ENCODE measurements at regions not wholly inside any gene's neighbourhood (a gene's known extent, or its start where the extent isn't known, plus 50 kb on each side); places are given as distances from the start of the nearest gene placed in this dataset.

- no peak for TF ChIP-seq CTCF (IDR thresholded peaks at IDR 0.05; ENCODE audit: low read depth, low read length)
- H3K36me3 ChIP-seq: no peaks in the 10 kb centered on the region
- H3K9me3 ChIP-seq (ENCODE audit: severe bottlenecking): no peaks in the 10 kb centered on the region
- H3K27me3 ChIP-seq (ENCODE audit: insufficient read depth, low read depth, severe bottlenecking): peaks cover 81% of the 10 kb centered on the region
- no peak for DNase-seq
- H3K27ac ChIP-seq: no peak overlapping the region
- no peak overlapping the region for H3K4me3 ChIP-seq (ENCODE audit: low read depth, low read length)
Observed at GRCh38 chr20:56896447-56896846, 267.3 kb downstream of the TFAP2C start.

- Histone ChIP-seq H3K9me3 (ENCODE audit: severe bottlenecking) (no peaks in the 10 kb centered on the region), H3K36me3 (no peaks in the 10 kb centered on the region), H3K27ac (no peak overlapping the region), H3K4me3 (ENCODE audit: low read depth, low read length) (no peak overlapping the region), H3K27me3 (ENCODE audit: insufficient read depth, low read depth, severe bottlenecking) (peaks cover 78% of the 10 kb centered on the region)
- no peak for TF ChIP-seq CTCF (IDR thresholded peaks at IDR 0.05; ENCODE audit: low read depth, low read length)
- DNase-seq: no peak
Observed at GRCh38 chr20:56897318-56897957, 268.3 kb downstream of the TFAP2C start.

- H3K9me3 ChIP-seq (ENCODE audit: severe bottlenecking): no peaks in the 10 kb centered on the region
- H3K36me3 ChIP-seq: no peaks in the 10 kb centered on the region
- H3K4me3 ChIP-seq (ENCODE audit: low read depth, low read length): no peak overlapping the region
- H3K27ac ChIP-seq: no peak overlapping the region
- TF ChIP-seq CTCF (IDR thresholded peaks at IDR 0.05; ENCODE audit: low read depth, low read length): no peak
- peaks cover 80% of the 10 kb centered on the region for H3K27me3 ChIP-seq (ENCODE audit: insufficient read depth, low read depth, severe bottlenecking)
- DNase-seq: no peak
Observed at GRCh38 chr20:56897958-56898349, 268.8 kb downstream of the TFAP2C start.

- Histone ChIP-seq H3K27me3 (ENCODE audit: insufficient read depth, low read depth, severe bottlenecking) (peaks cover 77% of the 10 kb centered on the region), H3K4me3 (ENCODE audit: low read depth, low read length) (no peak overlapping the region), H3K27ac (no peak overlapping the region), H3K9me3 (ENCODE audit: severe bottlenecking) (no peaks in the 10 kb centered on the region), H3K36me3 (no peaks in the 10 kb centered on the region)
- DNase-seq: no peak
- no peak for TF ChIP-seq CTCF (IDR thresholded peaks at IDR 0.05; ENCODE audit: low read depth, low read length)
Observed at GRCh38 chr20:56899506-56899905, 270.4 kb downstream of the TFAP2C start.

- Histone ChIP-seq H3K27me3 (ENCODE audit: insufficient read depth, low read depth, severe bottlenecking) (peaks cover 74% of the 10 kb centered on the region), H3K9me3 (ENCODE audit: severe bottlenecking) (no peaks in the 10 kb centered on the region), H3K27ac (no peak overlapping the region), H3K4me3 (ENCODE audit: low read depth, low read length) (no peak overlapping the region), H3K36me3 (no peaks in the 10 kb centered on the region)
- DNase-seq: no peak
- no peak for TF ChIP-seq CTCF (IDR thresholded peaks at IDR 0.05; ENCODE audit: low read depth, low read length)
Observed at GRCh38 chr20:56900252-56900651, 271.1 kb downstream of the TFAP2C start.

GRCh38 chr20:56903421-56903820 is 274.3 kb downstream of the TFAP2C start:
- H3K9me3 ChIP-seq (ENCODE audit: severe bottlenecking): no peaks in the 10 kb centered on the region
- no peak for TF ChIP-seq CTCF (IDR thresholded peaks at IDR 0.05; ENCODE audit: low read depth, low read length)

More at GRCh38 chr20:56903421-56903820, 274.3 kb downstream of the TFAP2C start:
- Histone ChIP-seq H3K27me3 (ENCODE audit: insufficient read depth, low read depth, severe bottlenecking) (peaks cover 74% of the 10 kb centered on the region), H3K27ac (no peak overlapping the region), H3K4me3 (ENCODE audit: low read depth, low read length) (no peak overlapping the region), H3K36me3 (no peaks in the 10 kb centered on the region)
- no peak for DNase-seq

All from WERI-Rb-1 (cell line).